Neural cell (in vitro differentiated cells): ENCODE measurements at regions not wholly inside any gene's neighbourhood (a gene's known extent, or its start where the extent isn't known, plus 50 kb on each side); places are given as distances from the start of the nearest gene placed in this dataset.

Experiments
- H2AFZ ChIP-seq: fragments of 200-600, 300-800 bp; sonication (generic), shearing (Covaris generic); 2 replicates; pipeline ENCODE4 v1.6.0; 2014; ENCODE audit warnings: low read depth, mild to moderate bottlenecking, antibody characterized with exemption, low read length, moderate library complexity
- H3F3A ChIP-seq: fragments of 200-600 bp; shearing (Covaris generic); 2 replicates; pipeline ENCODE4 v1.6.1; 2016; ENCODE audit warnings: mild to moderate bottlenecking, moderate library complexity, mixed read lengths, antibody characterized with exemption, low read length; ENCODE audit not compliant: insufficient read depth, poor library complexity, severe bottlenecking
- H3K27ac ChIP-seq: fragments of 200-600, 300-800 bp; sonication (generic), shearing (Covaris generic); 2 replicates; pipeline ENCODE4 v1.5.1; 2014; ENCODE audit warnings: mild to moderate bottlenecking, low read length, moderate library complexity
- H3K27me3 ChIP-seq: fragments of 300-800, 200-600 bp; sonication (generic), shearing (Covaris generic); 2 replicates; pipeline ENCODE4 v1.6.0; 2014; ENCODE audit warnings: mild to moderate bottlenecking, low read depth, low read length, moderate library complexity; ENCODE audit not compliant: insufficient read depth
- H3K36me3 ChIP-seq: fragments of 300-800, 200-600 bp; sonication (generic), shearing (Covaris generic); 2 replicates; pipeline ENCODE4 v1.5.1; 2014; ENCODE audit warnings: mild to moderate bottlenecking, antibody characterized with exemption, low read length, moderate library complexity; ENCODE audit not compliant: insufficient read depth
- H3K4me2 ChIP-seq: fragments of 300-800, 200-600 bp; sonication (generic), shearing (Covaris generic); 2 replicates; pipeline ENCODE4 v1.6.0; 2014; ENCODE audit warnings: mild to moderate bottlenecking, low read length
- H3K4me3 ChIP-seq: fragments of 300-800, 200-600 bp; sonication (generic), shearing (Covaris generic); 2 replicates; pipeline ENCODE4 v1.5.1; 2014; ENCODE audit warnings: mild to moderate bottlenecking, low read length, moderate library complexity
- H3K79me2 ChIP-seq: fragments of 200-600 bp; shearing (Covaris generic); replicated peaks from 2 replicates; pipeline ENCODE4 v1.6.0; 2014; ENCODE audit warnings: mild to moderate bottlenecking, low read length, moderate library complexity; ENCODE audit not compliant: insufficient read depth
- H3K9ac ChIP-seq: fragments of 300-800, 200-600 bp; sonication (generic), shearing (Covaris generic); 2 replicates; pipeline ENCODE4 v1.6.1; 2016; ENCODE audit warnings: mild to moderate bottlenecking, low read length, mixed read lengths
- H3K9me2 ChIP-seq: fragments of 200-600 bp; shearing (Covaris generic); 2 replicates; pipeline ENCODE4 v1.6.1; 2016; ENCODE audit warnings: mild to moderate bottlenecking, low read length, mixed read lengths; ENCODE audit not compliant: insufficient read depth
- H3K9me3 ChIP-seq: fragments of 200-600, 300-800 bp; sonication (generic), shearing (Covaris generic); 2 replicates; pipeline ENCODE4 v1.6.1; 2016; ENCODE audit warnings: mild to moderate bottlenecking, mixed run types, low read length, moderate library complexity, mixed read lengths
- H4K20me1 ChIP-seq: fragments of 200-600 bp; shearing (Covaris generic); 2 replicates; pipeline ENCODE4 v1.6.1; 2016; ENCODE audit warnings: mild to moderate bottlenecking, mixed run types; ENCODE audit not compliant: insufficient read depth
- CTCF ChIP-seq: fragments of 450-650 bp; IDR thresholded peaks from 2 replicates; pipeline ENCODE4 v1.5.1; 2014; ENCODE audit warnings: antibody characterized with exemption, mild to moderate bottlenecking, moderate library complexity; ENCODE audit not compliant: poor library complexity, severe bottlenecking
- EP300 ChIP-seq: fragments of 450-650 bp; conservative IDR thresholded peaks from 2 replicates; pipeline ENCODE4 v1.6.1; 2014; ENCODE audit warnings: antibody characterized with exemption, mild to moderate bottlenecking, moderate library complexity; ENCODE audit not compliant: poor library complexity, severe bottlenecking
- EZH2 ChIP-seq: fragments of 200-600, 300-800 bp; shearing (Covaris generic), sonication (generic); IDR thresholded peaks from 2 replicates; pipeline ENCODE4 v1.6.1; 2014; ENCODE audit warnings: antibody characterized with exemption, low read length, borderline replicate concordance, mild to moderate bottlenecking; ENCODE audit not compliant: insufficient read depth, poor library complexity, severe bottlenecking
- MXI1 ChIP-seq: fragments of 450-650 bp; conservative IDR thresholded peaks from 2 replicates; pipeline ENCODE4 v1.6.1; 2014; ENCODE audit warnings: antibody characterized with exemption, mild to moderate bottlenecking; ENCODE audit not compliant: poor library complexity, severe bottlenecking
- POLR2AphosphoS5 ChIP-seq: IDR thresholded peaks from 2 replicates; pipeline ENCODE4 v1.6.1; 2012
- RAD21 ChIP-seq: fragments of 450-650 bp; conservative IDR thresholded peaks from 2 replicates; pipeline ENCODE4 v1.6.1; 2014; ENCODE audit warnings: antibody characterized with exemption, mild to moderate bottlenecking, moderate library complexity
- REST ChIP-seq: IDR thresholded peaks from 2 replicates; pipeline ENCODE4 v1.6.1; 2012; ENCODE audit warnings: borderline replicate concordance
- SMC3 ChIP-seq: fragments of 450-650 bp; conservative IDR thresholded peaks from 2 replicates; pipeline ENCODE4 v1.6.1; 2014; ENCODE audit warnings: antibody characterized with exemption, mild to moderate bottlenecking, moderate library complexity; ENCODE audit not compliant: poor library complexity
- TAF1 ChIP-seq: IDR thresholded peaks from 2 replicates; pipeline ENCODE4 v1.6.1; 2012; ENCODE audit warnings: low read depth

- H3K4me3 ChIP-seq = no peak overlapping the region
- no peaks in the 10 kb centered on the region for H3K36me3 ChIP-seq
- H3K9me3 ChIP-seq = no peaks in the 10 kb centered on the region
- no peak overlapping the region for H3K27ac ChIP-seq
- H2AFZ ChIP-seq = no peak overlapping the region
- H3K4me2 ChIP-seq = no peak overlapping the region
- H3K27me3 ChIP-seq = no peaks in the 10 kb centered on the region
- no peaks in the 10 kb centered on the region for H4K20me1 ChIP-seq
- no peaks in the 10 kb centered on the region for H3K79me2 ChIP-seq
- no peaks in the 10 kb centered on the region for H3K9me2 ChIP-seq
- H3F3A ChIP-seq = no peaks in the 10 kb centered on the region
- no peak overlapping the region for H3K9ac ChIP-seq
- no peak for TF ChIP-seq RAD21
- no peak for TF ChIP-seq SMC3
- no peak for TF ChIP-seq POLR2AphosphoS5
- TF ChIP-seq EP300 = no peak
- no peak for TF ChIP-seq EZH2
- TF ChIP-seq MXI1 = no peak
- no peak for TF ChIP-seq REST
- TF ChIP-seq CTCF = no peak
- no peak for TF ChIP-seq TAF1
These were observed 464.9 kb downstream of the PCDH7 start for GRCh38 chr4:31185014-31185585.

GRCh38 chr4:31187979-31188378, 467.8 kb downstream of the PCDH7 start:
- Histone ChIP-seq H3K4me3 (no peak overlapping the region), H3K9me2 (no peaks in the 10 kb centered on the region), H3K4me2 (no peak overlapping the region), H3F3A (no peaks in the 10 kb centered on the region), H3K27ac (no peak overlapping the region), H4K20me1 (no peaks in the 10 kb centered on the region), H3K36me3 (no peaks in the 10 kb centered on the region), H3K9ac (no peak overlapping the region), H3K9me3 (no peaks in the 10 kb centered on the region), H2AFZ (no peak overlapping the region), H3K27me3 (no peaks in the 10 kb centered on the region), H3K79me2 (no peaks in the 10 kb centered on the region)
- TF ChIP-seq REST = no peak
- no peak for TF ChIP-seq MXI1
